ENCODE measurements at regions not wholly inside any gene's neighbourhood (a gene's known extent, or its start where the extent isn't known, plus 50 kb on each side); places are given as distances from the start of the nearest gene placed in this dataset.

DNA sequence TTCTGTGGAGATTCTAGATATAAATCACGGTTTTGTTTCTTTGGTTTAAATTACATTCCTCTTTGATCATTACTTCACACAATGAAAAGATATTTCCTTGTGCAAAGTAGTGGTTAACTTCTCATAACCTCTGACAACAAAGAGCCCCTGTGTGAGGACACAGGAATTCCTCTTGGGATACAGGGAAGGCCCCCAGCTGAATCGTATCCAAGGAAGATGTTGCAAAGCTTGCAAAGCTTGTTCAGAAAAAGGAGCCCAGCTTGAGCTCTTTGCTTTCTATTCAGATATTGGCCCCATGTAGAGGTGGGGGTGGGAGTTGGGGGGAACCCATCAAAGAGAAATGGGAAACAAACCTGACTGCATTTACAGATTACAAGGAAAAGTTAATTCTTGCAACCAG, 145.7 kb downstream of the RELL1 start:
- no peak overlapping the region for H3K27ac ChIP-seq
- H3K9me3 ChIP-seq = no peaks in the 10 kb centered on the region
- no peak for ATAC-seq
- TF ChIP-seq, protein P1, sequence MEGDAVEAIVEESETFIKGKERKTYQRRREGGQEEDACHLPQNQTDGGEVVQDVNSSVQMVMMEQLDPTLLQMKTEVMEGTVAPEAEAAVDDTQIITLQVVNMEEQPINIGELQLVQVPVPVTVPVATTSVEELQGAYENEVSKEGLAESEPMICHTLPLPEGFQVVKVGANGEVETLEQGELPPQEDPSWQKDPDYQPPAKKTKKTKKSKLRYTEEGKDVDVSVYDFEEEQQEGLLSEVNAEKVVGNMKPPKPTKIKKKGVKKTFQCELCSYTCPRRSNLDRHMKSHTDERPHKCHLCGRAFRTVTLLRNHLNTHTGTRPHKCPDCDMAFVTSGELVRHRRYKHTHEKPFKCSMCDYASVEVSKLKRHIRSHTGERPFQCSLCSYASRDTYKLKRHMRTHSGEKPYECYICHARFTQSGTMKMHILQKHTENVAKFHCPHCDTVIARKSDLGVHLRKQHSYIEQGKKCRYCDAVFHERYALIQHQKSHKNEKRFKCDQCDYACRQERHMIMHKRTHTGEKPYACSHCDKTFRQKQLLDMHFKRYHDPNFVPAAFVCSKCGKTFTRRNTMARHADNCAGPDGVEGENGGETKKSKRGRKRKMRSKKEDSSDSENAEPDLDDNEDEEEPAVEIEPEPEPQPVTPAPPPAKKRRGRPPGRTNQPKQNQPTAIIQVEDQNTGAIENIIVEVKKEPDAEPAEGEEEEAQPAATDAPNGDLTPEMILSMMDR (IDR thresholded peaks at IDR 0.05) = no peak
- DNase-seq = no peak
- no peaks in the 10 kb centered on the region for H3K36me3 ChIP-seq
- no peaks in the 10 kb centered on the region for H3K27me3 ChIP-seq
- H3K4me3 ChIP-seq = no peak overlapping the region
- intact Hi-C loops (cut with DNase I) = no loop called here
- H3K4me1 ChIP-seq = no peaks in the 10 kb centered on the region

DNA sequence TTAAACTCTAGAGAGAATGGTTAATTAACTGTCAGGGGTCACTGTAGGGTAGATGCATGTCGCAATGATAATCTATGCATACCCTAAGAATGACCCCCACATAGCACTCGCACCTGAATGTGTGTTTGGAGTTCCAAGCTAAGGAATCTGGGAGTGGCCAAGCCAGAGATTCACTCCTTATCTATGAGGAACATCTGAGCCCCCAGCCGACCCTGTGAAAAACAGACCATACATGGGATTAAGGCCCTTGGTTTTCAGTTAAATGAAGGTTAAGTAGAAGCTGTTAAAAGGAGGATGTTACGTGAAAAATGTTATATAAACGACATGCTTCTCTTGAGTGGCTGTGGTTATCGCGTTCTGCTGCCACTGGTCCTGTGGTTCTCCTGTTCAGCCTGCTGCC, 147.2 kb downstream of the RELL1 start:
- no peaks in the 10 kb centered on the region for H3K36me3 ChIP-seq
- no peak overlapping the region for H3K27ac ChIP-seq
- no peaks in the 10 kb centered on the region for H3K4me1 ChIP-seq
- intact Hi-C loops (cut with DNase I) = no loop called here
- DNase-seq (no peak), ATAC-seq (no peak)
- TF ChIP-seq, protein P1 (IDR thresholded peaks at IDR 0.05) = no peak
- no peaks in the 10 kb centered on the region for H3K27me3 ChIP-seq
- no peak overlapping the region for H3K4me3 ChIP-seq
- H3K9me3 ChIP-seq = no peaks in the 10 kb centered on the region

DNA sequence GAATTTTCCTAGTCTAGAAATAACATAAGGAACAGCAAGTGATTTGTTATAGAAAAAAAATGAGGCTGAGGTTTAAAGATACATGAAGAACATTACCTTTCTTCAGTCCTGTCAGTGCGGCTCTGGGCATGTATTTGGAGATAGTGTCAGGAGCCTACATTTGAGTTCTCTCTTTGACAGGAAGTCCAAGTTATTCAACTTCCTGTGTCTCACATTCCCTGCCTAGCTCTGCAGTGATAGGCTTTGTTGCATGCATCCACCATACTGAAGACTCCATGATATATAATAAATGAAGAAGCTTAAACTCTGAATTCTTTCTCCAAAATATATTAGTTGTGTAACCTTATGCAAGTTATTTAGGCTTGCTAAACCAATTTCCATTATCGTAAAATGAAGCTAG, 148.7 kb downstream of the RELL1 start:
- no peaks in the 10 kb centered on the region for H3K36me3 ChIP-seq
- TF ChIP-seq, protein P1 (IDR thresholded peaks at IDR 0.05) = no peak
- intact Hi-C loops (cut with DNase I) = no loop called here
- no peaks in the 10 kb centered on the region for H3K4me1 ChIP-seq
- H3K27me3 ChIP-seq = no peaks in the 10 kb centered on the region
- ATAC-seq (no peak), DNase-seq (no peak)
- H3K9me3 ChIP-seq = no peaks in the 10 kb centered on the region
- no peak overlapping the region for H3K27ac ChIP-seq
- H3K4me3 ChIP-seq = no peak overlapping the region

DNA sequence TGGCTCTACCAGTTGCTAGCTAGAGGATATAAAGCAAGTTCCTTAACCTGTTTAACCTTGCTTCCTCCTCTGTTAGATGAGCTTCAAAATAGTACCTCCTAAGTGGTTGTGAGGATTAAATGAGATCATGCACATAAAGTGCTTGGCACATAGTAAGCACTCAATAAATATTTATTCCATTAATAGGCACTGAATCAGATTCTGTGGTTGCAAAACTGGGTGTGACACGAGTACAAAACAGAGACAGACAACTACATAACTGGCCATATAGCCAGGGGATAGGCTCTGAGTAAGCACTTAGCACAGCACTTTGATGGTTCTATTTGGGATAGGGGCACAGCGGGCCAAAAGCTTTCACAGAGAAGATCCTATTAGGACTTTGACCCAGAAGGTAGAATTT, 150.3 kb downstream of the RELL1 start:
- no peak for ATAC-seq
- H3K9me3 ChIP-seq = no peaks in the 10 kb centered on the region
- intact Hi-C loops (cut with DNase I) = no loop called here

DNA sequence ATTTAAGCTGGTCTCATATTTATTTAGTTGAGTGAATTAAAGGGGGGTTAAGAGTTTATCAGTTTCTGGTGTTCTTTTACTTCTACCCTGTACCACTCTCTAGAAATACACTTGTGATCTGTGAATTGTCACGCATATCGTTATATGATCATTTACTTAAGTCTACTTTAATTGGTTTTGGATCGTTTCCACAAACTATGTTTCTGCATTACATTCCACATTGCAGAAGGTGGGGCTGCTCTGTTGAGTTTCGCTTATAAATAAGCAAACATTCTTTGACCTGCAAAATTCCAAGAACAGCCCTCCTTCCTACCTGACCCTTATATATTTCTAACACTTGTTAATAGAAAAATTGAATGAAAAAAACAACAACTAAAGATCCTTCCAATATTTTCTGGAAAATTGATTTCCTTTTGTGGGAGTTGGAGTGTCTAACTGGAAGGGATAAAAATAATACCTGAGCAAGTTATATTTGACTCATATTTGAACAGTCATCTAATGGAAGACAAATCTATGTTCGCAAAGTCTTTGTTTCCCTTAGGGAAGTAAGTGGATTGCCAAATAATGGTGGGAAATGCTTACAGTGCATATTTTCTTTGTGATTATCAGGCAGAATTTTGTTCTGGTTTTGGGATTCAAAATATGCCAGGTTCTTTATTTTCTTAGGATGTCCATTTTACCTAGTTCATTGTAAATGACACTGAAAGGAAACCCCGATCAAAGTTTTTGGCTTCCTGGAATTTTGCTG, 152.7 kb downstream of the RELL1 start:
- no peaks in the 10 kb centered on the region for H3K4me1 ChIP-seq
- no peak for ATAC-seq
- DNase-seq = no peak
- H3K9me3 ChIP-seq = no peaks in the 10 kb centered on the region
- H3K4me3 ChIP-seq = no peak overlapping the region
- H3K27ac ChIP-seq = no peak overlapping the region
- intact Hi-C loops (cut with DNase I) = no loop called here
- no peaks in the 10 kb centered on the region for H3K36me3 ChIP-seq
- TF ChIP-seq, protein P1 (IDR thresholded peaks at IDR 0.05) = no peak
- no peaks in the 10 kb centered on the region for H3K27me3 ChIP-seq

More for the DNA sequence above, 150.3 kb downstream of the RELL1 start:
- TF ChIP-seq, protein P1 (IDR thresholded peaks at IDR 0.05) = no peak
- no peak overlapping the region for H3K4me3 ChIP-seq
- no peaks in the 10 kb centered on the region for H3K27me3 ChIP-seq
- DNase-seq = no peak
- H3K36me3 ChIP-seq = no peaks in the 10 kb centered on the region
- no peaks in the 10 kb centered on the region for H3K4me1 ChIP-seq
- H3K27ac ChIP-seq = no peak overlapping the region

DNA sequence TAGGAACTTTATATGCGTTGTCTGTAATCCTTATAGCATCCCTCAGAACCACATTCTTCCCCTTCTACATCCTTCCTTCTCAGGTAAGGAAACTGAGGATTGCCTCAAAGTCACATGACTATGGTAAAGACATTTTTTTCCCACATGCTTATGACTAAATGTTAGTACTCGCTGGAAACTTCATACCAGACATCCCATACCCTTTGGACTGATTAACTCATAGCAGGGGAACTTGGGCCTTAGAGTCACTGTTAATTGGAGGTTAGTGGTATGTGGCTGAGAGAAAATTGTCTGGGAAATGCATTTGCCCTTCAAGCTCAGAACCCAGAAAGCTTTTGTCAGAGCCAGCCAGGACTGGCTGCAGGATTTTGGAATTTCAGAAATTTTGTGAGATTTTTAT, 155.0 kb downstream of the RELL1 start:
- no peaks in the 10 kb centered on the region for H3K36me3 ChIP-seq
- intact Hi-C loops (cut with DNase I) = no loop called here
- TF ChIP-seq, protein P1 (IDR thresholded peaks at IDR 0.05) = no peak
- H3K4me3 ChIP-seq = no peak overlapping the region
- DNase-seq = no peak
- no peaks in the 10 kb centered on the region for H3K4me1 ChIP-seq
- no peak overlapping the region for H3K27ac ChIP-seq
- H3K27me3 ChIP-seq = no peaks in the 10 kb centered on the region
- ATAC-seq = no peak
- H3K9me3 ChIP-seq = no peaks in the 10 kb centered on the region
